GM21381 (cell line): ENCODE measurements at regions not wholly inside any gene's neighbourhood (a gene's known extent, or its start where the extent isn't known, plus 50 kb on each side); places are given as distances from the start of the nearest gene placed in this dataset.
"Not testable (repeated sequence)": the region's sequence is repeated elsewhere in the genome, so short reads cannot be mapped to it uniquely, and the experiment has no call there.

Experiments
- ATAC-seq: cut with Tn5 transposase; IDR thresholded peaks from one replicate; pipeline ENCODE4 v1.9.1; 2021; ENCODE audit warnings: mild to moderate bottlenecking, moderate library complexity; ENCODE audit not compliant: unreplicated experiment

DNA sequence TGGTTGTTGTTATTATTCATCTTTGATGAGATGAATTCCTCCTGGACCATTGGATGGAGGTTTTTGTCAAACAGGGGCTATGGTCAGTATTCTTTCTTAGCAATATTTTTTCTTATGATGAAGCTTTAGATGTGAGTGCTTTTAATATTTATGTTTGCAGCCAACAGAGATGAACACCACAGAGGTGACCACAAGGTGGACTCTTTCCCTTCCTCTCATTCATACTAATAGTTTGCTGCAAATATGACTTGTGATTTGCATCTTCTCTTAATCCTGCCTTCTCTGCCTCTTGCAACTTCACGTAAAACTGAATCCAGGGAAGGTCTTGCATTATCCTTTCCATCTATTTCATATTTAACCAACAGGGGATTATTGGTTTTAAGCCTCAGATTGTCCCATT is 473.1 kb upstream of the UBE2E2 start:
- no peak for ATAC-seq

- no peak for ATAC-seq
Measured at GRCh38 chr3:22730701-22731100, 472.4 kb upstream of the UBE2E2 start.

- no peak for ATAC-seq
Measured at GRCh38 chr3:22731901-22732300, 471.2 kb upstream of the UBE2E2 start.

- ATAC-seq: no peak
Measured at GRCh38 chr3:22732641-22733040, 470.5 kb upstream of the UBE2E2 start.

GRCh38 chr3:22734207-22734606 is 468.9 kb upstream of the UBE2E2 start:
- no peak for ATAC-seq

DNA sequence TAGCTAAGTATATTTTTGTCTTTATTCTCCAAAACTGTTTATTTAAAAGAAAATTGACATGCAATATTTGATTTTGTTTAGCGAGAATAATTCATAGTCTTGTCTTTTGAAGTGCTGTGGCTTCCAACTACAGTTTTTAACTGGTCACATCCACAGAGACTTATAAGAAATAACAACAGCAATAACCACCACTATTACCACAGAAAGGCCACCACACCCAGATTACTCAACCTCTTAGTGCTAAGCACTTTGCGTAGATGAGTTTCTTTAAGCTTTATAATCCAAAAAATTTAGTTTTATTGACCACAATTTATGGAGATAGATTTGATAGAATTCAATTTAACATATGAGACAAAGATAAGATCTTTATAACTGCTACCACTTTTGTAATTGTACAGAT is 468.4 kb upstream of the UBE2E2 start:
- no peak for ATAC-seq

- no peak for ATAC-seq
Measured at GRCh38 chr3:22735373-22735772, 467.8 kb upstream of the UBE2E2 start.

DNA sequence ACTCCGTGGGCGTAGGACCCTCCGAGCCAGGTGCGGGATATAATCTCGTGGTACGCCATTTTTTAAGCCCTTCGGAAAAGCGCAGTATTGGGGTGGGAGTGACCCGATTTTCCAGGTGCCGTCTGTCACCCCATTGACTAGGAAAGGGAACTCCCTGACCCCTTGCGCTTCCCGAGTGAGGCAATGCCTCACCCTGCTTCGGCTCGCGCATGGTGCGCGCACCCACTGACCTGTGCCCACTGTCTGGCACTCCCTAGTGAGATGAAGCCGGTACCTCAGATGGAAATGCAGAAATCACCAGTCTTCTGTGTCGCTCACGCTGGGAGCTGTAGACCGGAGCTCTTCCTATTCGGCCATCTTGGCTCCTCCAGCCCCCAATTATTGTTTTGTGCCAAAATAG is 459.7 kb upstream of the UBE2E2 start:
- ATAC-seq: not testable (repeated sequence)

GRCh38 chr3:22745321-22745720 is 457.8 kb upstream of the UBE2E2 start:
- ATAC-seq: no peak

GRCh38 chr3:22746221-22746620 is 456.9 kb upstream of the UBE2E2 start:
- ATAC-seq: no peak

- ATAC-seq: no peak
Measured at GRCh38 chr3:22748453-22749045, 454.6 kb upstream of the UBE2E2 start.

GRCh38 chr3:22759636-22760310 is 443.4 kb upstream of the UBE2E2 start:
- no peak for ATAC-seq

- no peak for ATAC-seq
Measured at GRCh38 chr3:22765679-22766078, 437.4 kb upstream of the UBE2E2 start.

DNA sequence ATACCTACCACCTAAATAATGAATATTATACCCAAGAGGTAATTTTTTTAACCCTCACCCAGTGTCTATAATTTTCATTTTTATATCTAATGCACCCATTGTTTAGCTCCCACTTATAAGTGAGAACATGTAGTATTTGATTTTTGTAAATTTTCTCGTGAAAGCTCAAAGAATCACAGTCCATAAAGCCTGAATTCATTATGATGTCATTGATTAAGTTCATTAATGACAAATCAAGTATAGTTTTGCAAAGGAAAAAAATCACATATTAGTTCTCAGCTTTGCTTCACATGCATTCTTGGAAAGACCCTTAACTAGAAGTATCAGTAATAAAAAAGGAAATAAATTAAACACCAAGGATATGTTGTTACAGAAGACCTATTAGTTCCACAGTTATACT is 425.3 kb upstream of the UBE2E2 start:
- ATAC-seq: no peak

GRCh38 chr3:22779737-22780136 is 423.4 kb upstream of the UBE2E2 start:
- no peak for ATAC-seq

DNA sequence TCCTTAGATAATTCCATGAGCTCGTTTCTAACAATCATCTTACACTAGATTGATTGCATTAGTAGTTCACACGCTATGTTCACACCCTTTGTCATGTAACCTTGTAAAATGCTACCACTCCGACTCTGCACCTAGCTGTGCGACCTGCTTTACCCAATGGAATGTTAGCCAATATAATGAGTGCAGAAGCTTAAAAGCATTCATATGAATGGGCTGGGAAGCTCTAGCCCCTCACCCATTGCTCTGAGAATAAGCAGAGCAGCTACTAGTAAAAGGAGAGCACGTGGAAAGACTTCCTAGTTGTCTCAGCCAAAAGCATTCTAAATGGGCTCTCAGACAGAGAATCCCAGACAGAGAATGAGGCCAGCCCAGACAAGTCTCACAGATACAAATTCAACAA is 410.6 kb upstream of the UBE2E2 start:
- ATAC-seq: no peak

DNA sequence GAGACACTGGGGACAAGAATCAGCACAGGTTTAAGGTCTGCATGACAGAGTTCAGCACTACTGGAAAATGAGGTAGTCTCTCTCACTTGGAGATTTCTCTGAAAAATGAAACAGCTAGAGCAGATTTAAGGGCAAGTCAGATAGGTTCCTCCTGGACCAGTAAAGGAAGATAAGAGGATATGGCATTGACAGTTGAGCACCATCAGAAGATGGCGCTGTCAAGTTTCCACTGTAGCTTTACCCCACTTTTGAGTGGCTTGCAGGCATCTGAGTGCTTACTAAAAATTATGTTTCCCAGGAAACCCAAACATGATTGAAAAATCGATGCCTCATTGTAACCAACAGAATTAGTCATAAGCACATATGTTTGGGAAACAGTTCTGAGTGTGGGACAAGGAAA is 407.2 kb upstream of the UBE2E2 start:
- no peak for ATAC-seq

GRCh38 chr3:22798461-22798860 is 404.7 kb upstream of the UBE2E2 start:
- no peak for ATAC-seq

DNA sequence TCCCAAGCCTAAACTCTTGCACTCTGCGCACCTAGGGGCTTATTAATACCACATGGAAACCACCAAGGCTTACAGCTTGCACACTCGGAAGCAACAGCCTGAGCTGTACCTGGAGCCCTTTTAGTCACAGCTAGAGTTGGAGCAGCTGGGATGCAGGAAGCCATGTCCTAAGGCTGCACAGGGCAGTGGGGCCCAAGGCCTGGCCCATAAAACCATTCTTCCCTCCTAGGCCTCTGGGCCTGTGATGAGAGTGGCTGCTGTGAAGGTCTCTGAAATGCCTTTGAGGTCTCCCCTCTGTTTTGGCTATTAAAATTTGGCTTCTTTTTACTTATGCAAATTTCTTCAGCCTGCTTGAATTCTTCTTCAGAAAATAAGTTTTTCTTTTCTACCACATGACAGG is 383.9 kb upstream of the UBE2E2 start:
- ATAC-seq: no peak

GRCh38 chr3:22835041-22835440 is 368.1 kb upstream of the UBE2E2 start:
- ATAC-seq: no peak

- ATAC-seq: no peak
Measured at GRCh38 chr3:22836131-22836530, 367.0 kb upstream of the UBE2E2 start.

GRCh38 chr3:22843854-22844253 is 359.3 kb upstream of the UBE2E2 start:
- ATAC-seq: no peak

GRCh38 chr3:22846566-22846965 is 356.6 kb upstream of the UBE2E2 start:
- no peak for ATAC-seq
